Esophagus muscularis mucosa (tissue), 4 donors: ENCODE measurements at regions not wholly inside any gene's neighbourhood (a gene's known extent, or its start where the extent isn't known, plus 50 kb on each side); places are given as distances from the start of the nearest gene placed in this dataset.
"Not testable (repeated sequence)": the region's sequence is repeated elsewhere in the genome, so short reads cannot be mapped to it uniquely, and the experiment has no call there.

Source experiments
- EP300 ChIP-seq: sonication (generic); formaldehyde crosslinking; IDR thresholded peaks from one replicate; pipeline ENCODE4 v1.6.1; 2017; ENCODE audit warnings: antibody characterized with exemption
- POLR2A ChIP-seq: fragments of 450-650 bp; IDR thresholded peaks from one replicate; pipeline ENCODE4 v1.6.1; 2017; ENCODE audit warnings: antibody characterized with exemption, moderate library complexity, mild to moderate bottlenecking, low read depth
- POLR2AphosphoS5 ChIP-seq, 2 donors: sonication (generic); formaldehyde crosslinking; IDR thresholded peaks; one replicate each; pipeline ENCODE4 v1.6.1; 2017; ENCODE audit warnings: antibody characterized with exemption in 2 of 2
- TF ChIP-seq, protein P1 (sequence below), 3 experiments: fragments of 200-600 bp in 2 of 3; fragments of 450-650 bp in 1 of 3; sonication (generic) in 2 of 3; IDR thresholded peaks; one replicate each; pipeline ENCODE4 v1.5.1; 2017 to 2019; ENCODE audit warnings: antibody characterized with exemption in 3 of 3, mild to moderate bottlenecking in 2 of 3, moderate library complexity in 1 of 3

- TF ChIP-seq EP300; POLR2A; POLR2AphosphoS5 (IDR thresholded peaks at IDR 0.05): not testable (repeated sequence)
- TF ChIP-seq, protein P1, sequence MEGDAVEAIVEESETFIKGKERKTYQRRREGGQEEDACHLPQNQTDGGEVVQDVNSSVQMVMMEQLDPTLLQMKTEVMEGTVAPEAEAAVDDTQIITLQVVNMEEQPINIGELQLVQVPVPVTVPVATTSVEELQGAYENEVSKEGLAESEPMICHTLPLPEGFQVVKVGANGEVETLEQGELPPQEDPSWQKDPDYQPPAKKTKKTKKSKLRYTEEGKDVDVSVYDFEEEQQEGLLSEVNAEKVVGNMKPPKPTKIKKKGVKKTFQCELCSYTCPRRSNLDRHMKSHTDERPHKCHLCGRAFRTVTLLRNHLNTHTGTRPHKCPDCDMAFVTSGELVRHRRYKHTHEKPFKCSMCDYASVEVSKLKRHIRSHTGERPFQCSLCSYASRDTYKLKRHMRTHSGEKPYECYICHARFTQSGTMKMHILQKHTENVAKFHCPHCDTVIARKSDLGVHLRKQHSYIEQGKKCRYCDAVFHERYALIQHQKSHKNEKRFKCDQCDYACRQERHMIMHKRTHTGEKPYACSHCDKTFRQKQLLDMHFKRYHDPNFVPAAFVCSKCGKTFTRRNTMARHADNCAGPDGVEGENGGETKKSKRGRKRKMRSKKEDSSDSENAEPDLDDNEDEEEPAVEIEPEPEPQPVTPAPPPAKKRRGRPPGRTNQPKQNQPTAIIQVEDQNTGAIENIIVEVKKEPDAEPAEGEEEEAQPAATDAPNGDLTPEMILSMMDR (IDR thresholded peaks at IDR 0.05), result not testable (repeated sequence)
Measured at GRCh38 chrX:55165026-55165425, 55.1 kb upstream of the PAGE5 start.
